ENCODE measurements at regions not wholly inside any gene's neighbourhood (a gene's known extent, or its start where the extent isn't known, plus 50 kb on each side); places are given as distances from the start of the nearest gene placed in this dataset.

DNA sequence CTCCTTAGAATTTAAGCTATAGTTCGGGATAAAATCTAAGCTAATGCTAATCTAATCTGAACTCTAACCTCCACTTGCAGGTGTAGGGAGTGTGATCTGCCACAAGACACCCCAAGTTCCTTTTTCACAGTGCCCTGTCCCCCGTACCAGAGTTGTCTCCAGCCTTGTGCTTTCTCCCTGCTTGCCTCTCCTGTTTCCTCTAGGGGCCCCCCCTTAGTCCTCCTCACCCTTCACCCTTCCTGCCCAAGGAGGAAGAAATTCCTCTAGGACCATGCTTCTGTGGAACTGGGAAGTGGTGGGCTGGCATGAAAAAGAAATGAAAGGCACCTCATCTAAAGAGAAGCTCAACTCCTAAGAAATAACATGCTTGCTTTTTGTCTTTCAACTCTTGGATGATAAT, 50.2 kb upstream of the BCL9 start:
- TF ChIP-seq, protein P1, sequence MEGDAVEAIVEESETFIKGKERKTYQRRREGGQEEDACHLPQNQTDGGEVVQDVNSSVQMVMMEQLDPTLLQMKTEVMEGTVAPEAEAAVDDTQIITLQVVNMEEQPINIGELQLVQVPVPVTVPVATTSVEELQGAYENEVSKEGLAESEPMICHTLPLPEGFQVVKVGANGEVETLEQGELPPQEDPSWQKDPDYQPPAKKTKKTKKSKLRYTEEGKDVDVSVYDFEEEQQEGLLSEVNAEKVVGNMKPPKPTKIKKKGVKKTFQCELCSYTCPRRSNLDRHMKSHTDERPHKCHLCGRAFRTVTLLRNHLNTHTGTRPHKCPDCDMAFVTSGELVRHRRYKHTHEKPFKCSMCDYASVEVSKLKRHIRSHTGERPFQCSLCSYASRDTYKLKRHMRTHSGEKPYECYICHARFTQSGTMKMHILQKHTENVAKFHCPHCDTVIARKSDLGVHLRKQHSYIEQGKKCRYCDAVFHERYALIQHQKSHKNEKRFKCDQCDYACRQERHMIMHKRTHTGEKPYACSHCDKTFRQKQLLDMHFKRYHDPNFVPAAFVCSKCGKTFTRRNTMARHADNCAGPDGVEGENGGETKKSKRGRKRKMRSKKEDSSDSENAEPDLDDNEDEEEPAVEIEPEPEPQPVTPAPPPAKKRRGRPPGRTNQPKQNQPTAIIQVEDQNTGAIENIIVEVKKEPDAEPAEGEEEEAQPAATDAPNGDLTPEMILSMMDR (IDR thresholded peaks at IDR 0.05; ENCODE audit: low read length), result no peak
- no peak for TF ChIP-seq EZH2 (optimal IDR thresholded peaks at IDR 0.05; ENCODE audit: low read depth, low read length)

Measured in MM.1S (cell line).